HG03520 (cell line): ENCODE measurements at regions not wholly inside any gene's neighbourhood (a gene's known extent, or its start where the extent isn't known, plus 50 kb on each side); places are given as distances from the start of the nearest gene placed in this dataset.
"Not testable (repeated sequence)": the region's sequence is repeated elsewhere in the genome, so short reads cannot be mapped to it uniquely, and the experiment has no call there.

ENCODE experiments used
- ATAC-seq: cut with Tn5 transposase; IDR thresholded peaks from one replicate; pipeline ENCODE4 v1.9.1; 2021; ENCODE audit warnings: mild to moderate bottlenecking, moderate library complexity; ENCODE audit not compliant: unreplicated experiment

GRCh38 chr2:224181534-224182155, 142.6 kb upstream of the SERPINE2 start:
- ATAC-seq: no peak

- ATAC-seq: no peak
Observed at GRCh38 chr2:224180810-224181209, 141.7 kb upstream of the SERPINE2 start.

- ATAC-seq: no peak
Observed at GRCh38 chr2:224178056-224178455, 139.0 kb upstream of the SERPINE2 start.

- no peak for ATAC-seq
Observed at GRCh38 chr2:224175538-224175937, 136.5 kb upstream of the SERPINE2 start.

- ATAC-seq: no peak
Observed at GRCh38 chr2:224174990-224175389, 135.9 kb upstream of the SERPINE2 start.

- ATAC-seq: no peak
Observed at GRCh38 chr2:224174521-224174920, 135.4 kb upstream of the SERPINE2 start.

- no peak for ATAC-seq
Observed at GRCh38 chr2:224173933-224174332, 134.8 kb upstream of the SERPINE2 start.

GRCh38 chr2:224173210-224173609, 134.1 kb upstream of the SERPINE2 start:
- ATAC-seq: no peak

GRCh38 chr2:224171226-224171625, 132.1 kb upstream of the SERPINE2 start:
- ATAC-seq: no peak

GRCh38 chr2:224169847-224170246, 130.8 kb upstream of the SERPINE2 start:
- ATAC-seq: no peak

GRCh38 chr2:224167781-224168180, 128.7 kb upstream of the SERPINE2 start:
- not testable (repeated sequence) for ATAC-seq

GRCh38 chr2:224166654-224167053, 127.6 kb upstream of the SERPINE2 start:
- ATAC-seq: no peak

- no peak for ATAC-seq
Observed at GRCh38 chr2:224165901-224166319, 126.8 kb upstream of the SERPINE2 start.

GRCh38 chr2:224163566-224164307, 124.7 kb upstream of the SERPINE2 start:
- no peak for ATAC-seq

GRCh38 chr2:224162122-224162521, 123.0 kb upstream of the SERPINE2 start:
- no peak for ATAC-seq

GRCh38 chr2:224161712-224162111, 122.6 kb upstream of the SERPINE2 start:
- ATAC-seq: no peak

- ATAC-seq: no peak
Observed at GRCh38 chr2:224160917-224161316, 121.8 kb upstream of the SERPINE2 start.

GRCh38 chr2:224159345-224159928, 120.4 kb upstream of the SERPINE2 start:
- ATAC-seq: no peak

GRCh38 chr2:224158831-224159230, 119.7 kb upstream of the SERPINE2 start:
- ATAC-seq: no peak

GRCh38 chr2:224158061-224158460, 119.0 kb upstream of the SERPINE2 start:
- no peak for ATAC-seq

GRCh38 chr2:224157655-224158054, 118.6 kb upstream of the SERPINE2 start:
- no peak for ATAC-seq

- no peak for ATAC-seq
Observed at GRCh38 chr2:224156436-224156835, 117.3 kb upstream of the SERPINE2 start.
